ENCODE measurements at regions not wholly inside any gene's neighbourhood (a gene's known extent, or its start where the extent isn't known, plus 50 kb on each side); places are given as distances from the start of the nearest gene placed in this dataset.

- Histone ChIP-seq H3K36me3 (ENCODE audit: control insufficient read depth in 3 of 3, insufficient read depth in 2 of 3, low read depth in 1 of 3, low read length in 3 of 3) (no peaks in the 10 kb centered on the region), H3K27me3 (ENCODE audit: control insufficient read depth in 3 of 3, insufficient read depth in 3 of 3, low read length in 3 of 3) (no peaks in the 10 kb centered on the region), H3K4me3 (ENCODE audit: low read depth in 1 of 3, low read length in 3 of 3) (no peak overlapping the region), H3K9me3 (ENCODE audit: control insufficient read depth in 2 of 2, insufficient read depth in 1 of 2, low read depth in 1 of 2, low read length in 1 of 2) (peaks cover 0 to 3% of the 10 kb centered on the region in 2 donors), H3K27ac (ENCODE audit: low read depth in 1 of 3, low read length in 2 of 3) (no peak overlapping the region), H3K4me1 (ENCODE audit: control insufficient read depth in 3 of 3, insufficient read depth in 2 of 3, low read depth in 1 of 3, low read length in 2 of 3) (no peaks in the 10 kb centered on the region)
- DNase-seq = peak in 1 of 2 donors; percentile 0
- 43 to 58% (median 57%) methylated on average over 1 of the region's 1 CpG for WGBS, 3 donors
- no peak for FAIRE-seq
Observed at GRCh38 chrX:83022020-83022419, 486.1 kb upstream of the POU3F4 start.
